OCI-LY3 (cell line): ENCODE measurements at regions not wholly inside any gene's neighbourhood (a gene's known extent, or its start where the extent isn't known, plus 50 kb on each side); places are given as distances from the start of the nearest gene placed in this dataset.

Experiments
- EZH2phosphoT487 ChIP-seq: fragments of 200-600 bp; shearing (Covaris generic); IDR thresholded peaks from 2 replicates; pipeline ENCODE4 v1.6.1; 2018; ENCODE audit warnings: antibody characterized with exemption, mixed run types, low read depth
- TF ChIP-seq, protein P1 (sequence below): fragments of 200-600, 300-600 bp; sonication (generic); IDR thresholded peaks from 2 replicates; pipeline ENCODE4 v1.5.1; 2014; ENCODE audit warnings: antibody characterized with exemption, low read length, low read depth

DNA sequence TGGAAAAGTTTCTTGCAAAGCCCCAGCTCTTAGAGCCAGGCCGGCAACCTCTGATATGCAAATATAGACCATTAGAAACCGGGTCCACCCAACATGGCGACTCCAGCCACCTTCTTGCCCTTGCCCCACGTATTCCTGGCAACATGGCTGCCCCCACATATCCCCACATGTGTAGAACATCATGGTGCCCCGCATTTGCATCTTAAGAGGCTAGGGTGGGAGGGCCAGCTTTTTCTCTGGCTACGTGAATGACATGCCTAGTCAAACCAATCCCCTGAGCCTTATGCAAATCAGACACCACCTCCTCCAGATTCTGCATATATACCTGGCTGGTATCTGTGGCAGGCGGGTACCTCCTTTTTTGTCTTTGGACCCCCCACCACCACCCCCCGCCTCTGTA, 106.1 kb upstream of the PTPRT start:
- TF ChIP-seq, protein P1, sequence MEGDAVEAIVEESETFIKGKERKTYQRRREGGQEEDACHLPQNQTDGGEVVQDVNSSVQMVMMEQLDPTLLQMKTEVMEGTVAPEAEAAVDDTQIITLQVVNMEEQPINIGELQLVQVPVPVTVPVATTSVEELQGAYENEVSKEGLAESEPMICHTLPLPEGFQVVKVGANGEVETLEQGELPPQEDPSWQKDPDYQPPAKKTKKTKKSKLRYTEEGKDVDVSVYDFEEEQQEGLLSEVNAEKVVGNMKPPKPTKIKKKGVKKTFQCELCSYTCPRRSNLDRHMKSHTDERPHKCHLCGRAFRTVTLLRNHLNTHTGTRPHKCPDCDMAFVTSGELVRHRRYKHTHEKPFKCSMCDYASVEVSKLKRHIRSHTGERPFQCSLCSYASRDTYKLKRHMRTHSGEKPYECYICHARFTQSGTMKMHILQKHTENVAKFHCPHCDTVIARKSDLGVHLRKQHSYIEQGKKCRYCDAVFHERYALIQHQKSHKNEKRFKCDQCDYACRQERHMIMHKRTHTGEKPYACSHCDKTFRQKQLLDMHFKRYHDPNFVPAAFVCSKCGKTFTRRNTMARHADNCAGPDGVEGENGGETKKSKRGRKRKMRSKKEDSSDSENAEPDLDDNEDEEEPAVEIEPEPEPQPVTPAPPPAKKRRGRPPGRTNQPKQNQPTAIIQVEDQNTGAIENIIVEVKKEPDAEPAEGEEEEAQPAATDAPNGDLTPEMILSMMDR, result no peak
- no peak for TF ChIP-seq EZH2phosphoT487
